GM23338 (cell line): ENCODE measurements at regions not wholly inside any gene's neighbourhood (a gene's known extent, or its start where the extent isn't known, plus 50 kb on each side); places are given as distances from the start of the nearest gene placed in this dataset.

Experiments
- CTCF ChIP-seq, 2 experiments: fragments of 200-600 bp in 1 of 2; sonication (generic) in 1 of 2; conservative IDR thresholded peaks; 2 replicates each; pipeline versions ENCODE4 v1.5.1 to v1.6.1; 2016 to 2017; ENCODE audit warnings: antibody characterized with exemption in 2 of 2, low read depth in 2 of 2, mild to moderate bottlenecking in 2 of 2, moderate library complexity in 1 of 2
- POLR2AphosphoS5 ChIP-seq: IDR thresholded peaks from 2 replicates; pipeline ENCODE4 v1.6.1; 2016; ENCODE audit warnings: antibody characterized with exemption, low read depth
- STAT1 ChIP-seq: IDR thresholded peaks from one replicate; pipeline ENCODE4 v1.6.1; 2016; ENCODE audit warnings: antibody characterized with exemption; ENCODE audit not compliant: unreplicated experiment

GRCh38 chr14:26845151-26845818 lies 247.5 kb upstream of the NOVA1 start:
- TF ChIP-seq CTCF (conservative IDR thresholded peaks at IDR 0.05; ENCODE audit: low read depth in 2 of 2) = no peak
- no peak for TF ChIP-seq POLR2AphosphoS5
- no peak for TF ChIP-seq STAT1
